Neural progenitor cell (in vitro differentiated cells): ENCODE measurements at regions not wholly inside any gene's neighbourhood (a gene's known extent, or its start where the extent isn't known, plus 50 kb on each side); places are given as distances from the start of the nearest gene placed in this dataset.

ENCODE experiments used
- EZH2 ChIP-seq: fragments of 200-600 bp; sonication (generic); IDR thresholded peaks from 2 replicates; pipeline ENCODE4 v1.6.1; 2017; ENCODE audit warnings: antibody characterized with exemption, mild to moderate bottlenecking, moderate library complexity
- EZH2phosphoT487 ChIP-seq: fragments of 200-600 bp; sonication (generic); IDR thresholded peaks from 2 replicates; pipeline ENCODE4 v1.6.1; 2017; ENCODE audit warnings: antibody characterized with exemption
- TF ChIP-seq, protein P1 (sequence below): fragments of 200-600 bp; sonication (generic); IDR thresholded peaks from 2 replicates; pipeline ENCODE4 v1.5.1; 2017; ENCODE audit warnings: antibody characterized with exemption, mild to moderate bottlenecking

- no peak for TF ChIP-seq EZH2
- TF ChIP-seq, protein P1, sequence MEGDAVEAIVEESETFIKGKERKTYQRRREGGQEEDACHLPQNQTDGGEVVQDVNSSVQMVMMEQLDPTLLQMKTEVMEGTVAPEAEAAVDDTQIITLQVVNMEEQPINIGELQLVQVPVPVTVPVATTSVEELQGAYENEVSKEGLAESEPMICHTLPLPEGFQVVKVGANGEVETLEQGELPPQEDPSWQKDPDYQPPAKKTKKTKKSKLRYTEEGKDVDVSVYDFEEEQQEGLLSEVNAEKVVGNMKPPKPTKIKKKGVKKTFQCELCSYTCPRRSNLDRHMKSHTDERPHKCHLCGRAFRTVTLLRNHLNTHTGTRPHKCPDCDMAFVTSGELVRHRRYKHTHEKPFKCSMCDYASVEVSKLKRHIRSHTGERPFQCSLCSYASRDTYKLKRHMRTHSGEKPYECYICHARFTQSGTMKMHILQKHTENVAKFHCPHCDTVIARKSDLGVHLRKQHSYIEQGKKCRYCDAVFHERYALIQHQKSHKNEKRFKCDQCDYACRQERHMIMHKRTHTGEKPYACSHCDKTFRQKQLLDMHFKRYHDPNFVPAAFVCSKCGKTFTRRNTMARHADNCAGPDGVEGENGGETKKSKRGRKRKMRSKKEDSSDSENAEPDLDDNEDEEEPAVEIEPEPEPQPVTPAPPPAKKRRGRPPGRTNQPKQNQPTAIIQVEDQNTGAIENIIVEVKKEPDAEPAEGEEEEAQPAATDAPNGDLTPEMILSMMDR = no peak
- no peak for TF ChIP-seq EZH2phosphoT487
Measured at GRCh38 chr15:62788224-62788623, 254.3 kb upstream of the TPM1 start.
